Panc1 (cell line): ENCODE measurements at regions not wholly inside any gene's neighbourhood (a gene's known extent, or its start where the extent isn't known, plus 50 kb on each side); places are given as distances from the start of the nearest gene placed in this dataset.

ENCODE experiments used
- ATAC-seq: fragments of 200-7000 bp; cut with Tn5 transposase; 2 replicates; pipeline ENCODE4 v1.9.1; 2020; ENCODE audit warnings: mild to moderate bottlenecking, moderate library complexity
- BruUV-seq: library from RNA; stranded (reverse); fragments of 400-500 nt; replicated peaks from 2 replicates; lab custom pipeline; 2021; lab: Mats Ljungman, UMichigan
- CTCF ChIA-PET: fragments of 300-600 bp; sonication (Branson Sonifier 250); formaldehyde crosslinking; loops from one replicate; lab custom pipeline; 2022; ENCODE audit warnings: antibody characterized with exemption; lab: Charles Lee
- POLR2A ChIA-PET: fragments of 300-600 bp; sonication (Branson Sonifier 250); formaldehyde crosslinking; loops from one replicate; lab custom pipeline; 2022; ENCODE audit warnings: antibody characterized with exemption; lab: Charles Lee
- DNase-seq: peaks from one replicate; pipeline ENCODE4 v3.0.0-alpha.2; 2010; ENCODE audit warnings: low read depth, low spot score
- H3K27ac ChIP-seq: 2 replicates; pipeline ENCODE4 v1.5.1; 2011; ENCODE audit warnings: mild to moderate bottlenecking, low read length, inconsistent platforms
- H3K27me3 ChIP-seq: fragments of 200-500 bp; sonication (Bioruptor generic); 2 replicates; pipeline ENCODE4 v1.6.0; 2014; ENCODE audit warnings: low read length, inconsistent platforms; ENCODE audit not compliant: control insufficient read depth, insufficient read depth
- H3K36me3 ChIP-seq: fragments of 200-500 bp; sonication (Bioruptor generic); 2 replicates; pipeline ENCODE4 v1.5.1; 2014; ENCODE audit warnings: inconsistent platforms, mild to moderate bottlenecking, low read length, moderate library complexity; ENCODE audit not compliant: control insufficient read depth, insufficient read depth
- H3K4me1 ChIP-seq: 2 replicates; pipeline ENCODE4 v1.5.1; 2011; ENCODE audit warnings: inconsistent platforms, mild to moderate bottlenecking, low read length, moderate library complexity; ENCODE audit not compliant: control insufficient read depth, insufficient read depth
- H3K4me3 ChIP-seq, 2 experiments: 2 replicates each; pipeline ENCODE4 v1.5.1; 2011 to 2012; ENCODE audit warnings: low read depth in 2 of 2, low read length in 2 of 2, mild to moderate bottlenecking in 2 of 2, inconsistent platforms in 1 of 2, moderate library complexity in 1 of 2
- H3K9me3 ChIP-seq: fragments of 200-500 bp; sonication (Bioruptor generic); 2 replicates; pipeline ENCODE4 v1.5.1; 2014; ENCODE audit warnings: low read depth, mild to moderate bottlenecking, inconsistent platforms, low read length, moderate library complexity; ENCODE audit not compliant: control insufficient read depth, insufficient read depth
- POLR2AphosphoS5 ChIP-seq: IDR thresholded peaks from 2 replicates; pipeline ENCODE4 v1.6.1; 2012; ENCODE audit warnings: mild to moderate bottlenecking, low read depth, low read length, moderate library complexity
- SIN3A ChIP-seq: IDR thresholded peaks from 2 replicates; pipeline ENCODE4 v1.6.1; 2012; ENCODE audit warnings: low read depth, mild to moderate bottlenecking, low read length, moderate library complexity, borderline replicate concordance; ENCODE audit not compliant: insufficient read depth
- TCF7L2 ChIP-seq: IDR thresholded peaks from 2 replicates; pipeline ENCODE4 v1.6.1; 2011; ENCODE audit warnings: mild to moderate bottlenecking, low read depth, low read length, inconsistent platforms
- in situ Hi-C: cut with HindIII; loops from 2 replicates; pipeline ENCODE4 v1.10.0; 2016; ENCODE audit warnings: low sequenced_read_pairs, low pct_unique_long_range_greater_than_20kb
- intact Hi-C: fragments of 100-400 bp; cut with micrococcal nuclease; formaldehyde crosslinking; loops from one replicate; pipeline ENCODE4 v1.10.0; 2022; ENCODE audit not compliant: unreplicated experiment
- TF ChIP-seq, protein P1 (sequence below), 2 experiments: IDR thresholded peaks; 2 replicates each; pipeline ENCODE4 v1.6.1; 2011 to 2012; ENCODE audit warnings: low read depth in 2 of 2, control low read depth in 1 of 2, low read length in 1 of 2, mild to moderate bottlenecking in 1 of 2, moderate library complexity in 1 of 2; ENCODE audit not compliant: insufficient read depth in 1 of 2
- TF ChIP-seq, protein P2 (sequence below): fragments of 450-650 bp; IDR thresholded peaks from 2 replicates; pipeline ENCODE4 v1.5.1; 2017; ENCODE audit warnings: mild to moderate bottlenecking

DNA sequence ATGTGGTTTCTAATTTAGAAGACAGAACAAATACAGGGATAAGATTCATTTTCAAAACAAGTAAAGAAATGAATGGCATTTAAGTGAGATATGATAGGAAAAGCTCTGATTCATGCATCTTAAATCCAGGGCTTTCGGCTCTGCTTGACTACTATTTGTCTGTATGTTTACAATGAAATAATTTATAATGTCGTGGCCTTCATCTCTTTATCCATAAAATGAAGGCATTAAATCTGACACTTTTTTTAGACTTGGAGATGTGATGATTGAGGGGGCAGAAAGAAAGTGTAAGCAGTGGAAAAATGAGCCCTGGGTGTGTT lies 115.7 kb upstream of the KIT start:
- intact Hi-C loops, result no loop called here
- Histone ChIP-seq H3K4me3 (no peak overlapping the region), H3K9me3 (no peaks in the 10 kb centered on the region), H3K4me1 (no peaks in the 10 kb centered on the region), H3K27ac (no peak overlapping the region), H3K27me3 (no peaks in the 10 kb centered on the region), H3K36me3 (no peaks in the 10 kb centered on the region)
- DNase-seq (no peak), ATAC-seq (no peak)
- POLR2A ChIA-PET, result no interaction called here
- in situ Hi-C loops, result no loop called here
- CTCF ChIA-PET, result no interaction called here
- no TSS peak for BruUV-seq
- TF ChIP-seq, protein P1, sequence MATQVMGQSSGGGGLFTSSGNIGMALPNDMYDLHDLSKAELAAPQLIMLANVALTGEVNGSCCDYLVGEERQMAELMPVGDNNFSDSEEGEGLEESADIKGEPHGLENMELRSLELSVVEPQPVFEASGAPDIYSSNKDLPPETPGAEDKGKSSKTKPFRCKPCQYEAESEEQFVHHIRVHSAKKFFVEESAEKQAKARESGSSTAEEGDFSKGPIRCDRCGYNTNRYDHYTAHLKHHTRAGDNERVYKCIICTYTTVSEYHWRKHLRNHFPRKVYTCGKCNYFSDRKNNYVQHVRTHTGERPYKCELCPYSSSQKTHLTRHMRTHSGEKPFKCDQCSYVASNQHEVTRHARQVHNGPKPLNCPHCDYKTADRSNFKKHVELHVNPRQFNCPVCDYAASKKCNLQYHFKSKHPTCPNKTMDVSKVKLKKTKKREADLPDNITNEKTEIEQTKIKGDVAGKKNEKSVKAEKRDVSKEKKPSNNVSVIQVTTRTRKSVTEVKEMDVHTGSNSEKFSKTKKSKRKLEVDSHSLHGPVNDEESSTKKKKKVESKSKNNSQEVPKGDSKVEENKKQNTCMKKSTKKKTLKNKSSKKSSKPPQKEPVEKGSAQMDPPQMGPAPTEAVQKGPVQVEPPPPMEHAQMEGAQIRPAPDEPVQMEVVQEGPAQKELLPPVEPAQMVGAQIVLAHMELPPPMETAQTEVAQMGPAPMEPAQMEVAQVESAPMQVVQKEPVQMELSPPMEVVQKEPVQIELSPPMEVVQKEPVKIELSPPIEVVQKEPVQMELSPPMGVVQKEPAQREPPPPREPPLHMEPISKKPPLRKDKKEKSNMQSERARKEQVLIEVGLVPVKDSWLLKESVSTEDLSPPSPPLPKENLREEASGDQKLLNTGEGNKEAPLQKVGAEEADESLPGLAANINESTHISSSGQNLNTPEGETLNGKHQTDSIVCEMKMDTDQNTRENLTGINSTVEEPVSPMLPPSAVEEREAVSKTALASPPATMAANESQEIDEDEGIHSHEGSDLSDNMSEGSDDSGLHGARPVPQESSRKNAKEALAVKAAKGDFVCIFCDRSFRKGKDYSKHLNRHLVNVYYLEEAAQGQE (IDR thresholded peaks at IDR 0.05; ENCODE audit: insufficient read depth in 1 of 2, low read depth in 2 of 2, low read length in 1 of 2), result no peak
- TF ChIP-seq POLR2AphosphoS5 (no peak), SIN3A (no peak), TCF7L2 (no peak)
- TF ChIP-seq, protein P2, sequence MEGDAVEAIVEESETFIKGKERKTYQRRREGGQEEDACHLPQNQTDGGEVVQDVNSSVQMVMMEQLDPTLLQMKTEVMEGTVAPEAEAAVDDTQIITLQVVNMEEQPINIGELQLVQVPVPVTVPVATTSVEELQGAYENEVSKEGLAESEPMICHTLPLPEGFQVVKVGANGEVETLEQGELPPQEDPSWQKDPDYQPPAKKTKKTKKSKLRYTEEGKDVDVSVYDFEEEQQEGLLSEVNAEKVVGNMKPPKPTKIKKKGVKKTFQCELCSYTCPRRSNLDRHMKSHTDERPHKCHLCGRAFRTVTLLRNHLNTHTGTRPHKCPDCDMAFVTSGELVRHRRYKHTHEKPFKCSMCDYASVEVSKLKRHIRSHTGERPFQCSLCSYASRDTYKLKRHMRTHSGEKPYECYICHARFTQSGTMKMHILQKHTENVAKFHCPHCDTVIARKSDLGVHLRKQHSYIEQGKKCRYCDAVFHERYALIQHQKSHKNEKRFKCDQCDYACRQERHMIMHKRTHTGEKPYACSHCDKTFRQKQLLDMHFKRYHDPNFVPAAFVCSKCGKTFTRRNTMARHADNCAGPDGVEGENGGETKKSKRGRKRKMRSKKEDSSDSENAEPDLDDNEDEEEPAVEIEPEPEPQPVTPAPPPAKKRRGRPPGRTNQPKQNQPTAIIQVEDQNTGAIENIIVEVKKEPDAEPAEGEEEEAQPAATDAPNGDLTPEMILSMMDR, result no peak

DNA sequence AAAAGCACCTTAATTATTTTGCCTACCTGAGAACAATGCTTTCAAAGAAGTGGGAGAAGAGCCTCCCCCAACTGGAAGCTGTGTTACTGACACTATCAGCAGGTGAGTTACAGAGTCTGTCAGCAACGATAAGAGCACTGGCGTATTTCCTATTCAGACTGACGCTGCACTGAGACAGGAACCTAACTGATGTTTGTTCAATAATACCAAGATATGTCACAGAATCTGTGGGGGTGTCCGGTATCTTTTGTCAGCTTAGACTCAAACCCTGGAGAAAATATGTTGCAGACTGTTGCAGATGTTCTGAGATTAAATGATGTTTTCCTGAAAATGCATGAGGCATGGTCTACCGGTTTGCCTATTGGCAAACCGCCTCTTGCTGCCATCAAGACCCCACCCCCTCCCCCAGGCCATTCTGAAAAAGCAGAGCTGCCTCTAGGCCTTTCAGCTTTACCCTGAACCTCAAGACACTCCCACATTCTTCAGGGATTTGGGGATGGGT lies 115.2 kb upstream of the KIT start:
- DNase-seq, result no peak
- in situ Hi-C loops, result no loop called here
- H3K27me3 ChIP-seq, result no peaks in the 10 kb centered on the region
- H3K36me3 ChIP-seq, result no peaks in the 10 kb centered on the region
- intact Hi-C loops, result no loop called here
- no peak for ATAC-seq
- TF ChIP-seq POLR2AphosphoS5 (no peak), TCF7L2 (no peak), SIN3A (no peak)
- TF ChIP-seq, protein P2, result no peak
- TF ChIP-seq, protein P1 (IDR thresholded peaks at IDR 0.05; ENCODE audit: insufficient read depth in 1 of 2, low read depth in 2 of 2, low read length in 1 of 2), result no peak
- BruUV-seq, result no TSS peak
- ChIA-PET CTCF (no interaction called here), POLR2A (no interaction called here)
- no peak overlapping the region for H3K27ac ChIP-seq
- H3K4me1 ChIP-seq, result no peaks in the 10 kb centered on the region
- no peaks in the 10 kb centered on the region for H3K9me3 ChIP-seq
- H3K4me3 ChIP-seq, result no peak overlapping the region
